KMS-11 (cell line): ENCODE measurements at regions not wholly inside any gene's neighbourhood (a gene's known extent, or its start where the extent isn't known, plus 50 kb on each side); places are given as distances from the start of the nearest gene placed in this dataset.

ENCODE experiments used
- H2AFZ ChIP-seq: fragments of 200-600 bp; sonication (generic); 2 replicates; pipeline ENCODE4 v1.6.1; 2016; ENCODE audit warnings: antibody characterized with exemption, mixed run types, low read depth
- H3K27ac ChIP-seq: fragments of 200-600 bp; sonication (generic); 2 replicates; pipeline ENCODE4 v1.6.1; 2016; ENCODE audit warnings: mild to moderate bottlenecking, mixed run types
- H3K27me3 ChIP-seq: fragments of 200-600 bp; sonication (generic); 2 replicates; pipeline ENCODE4 v1.6.1; 2017; ENCODE audit warnings: mild to moderate bottlenecking, low read depth, mixed run types, moderate library complexity; ENCODE audit not compliant: insufficient read depth
- H3K36me3 ChIP-seq: fragments of 200-600 bp; sonication (generic); 2 replicates; pipeline ENCODE4 v1.6.1; 2017; ENCODE audit warnings: mild to moderate bottlenecking, mixed run types; ENCODE audit not compliant: insufficient read depth
- H3K4me1 ChIP-seq: fragments of 200-600 bp; sonication (generic); 2 replicates; pipeline ENCODE4 v1.6.1; 2016; ENCODE audit warnings: mild to moderate bottlenecking, low read depth, mixed run types; ENCODE audit not compliant: poor library complexity, severe bottlenecking
- H3K4me2 ChIP-seq: fragments of 200-600 bp; sonication (generic); 2 replicates; pipeline ENCODE4 v1.7.0; 2016; ENCODE audit warnings: mild to moderate bottlenecking, mixed run types
- H3K4me3 ChIP-seq: fragments of 200-600 bp; sonication (generic); IDR thresholded peaks from 2 replicates; pipeline ENCODE4 v1.6.1; 2017; ENCODE audit warnings: low read depth, low read length, mixed read lengths; ENCODE audit not compliant: insufficient read depth
- H3K79me2 ChIP-seq: fragments of 200-600 bp; sonication (generic); 2 replicates; pipeline ENCODE4 v1.6.1; 2016; ENCODE audit warnings: low read depth, mixed run types; ENCODE audit not compliant: insufficient read depth
- H3K9ac ChIP-seq: fragments of 200-600 bp; sonication (generic); 2 replicates; pipeline ENCODE4 v1.6.1; 2016; ENCODE audit warnings: mild to moderate bottlenecking, mixed run types
- H4K20me1 ChIP-seq: fragments of 200-600 bp; sonication (generic); 2 replicates; pipeline ENCODE4 v1.6.1; 2016; ENCODE audit warnings: mild to moderate bottlenecking, mixed run types; ENCODE audit not compliant: insufficient read depth
- CTCF ChIP-seq: fragments of 200-600 bp; sonication (generic); conservative IDR thresholded peaks from 2 replicates; pipeline ENCODE4 v1.6.1; 2017; ENCODE audit warnings: low read depth, mild to moderate bottlenecking, antibody characterized with exemption, low read length, moderate library complexity, mixed read lengths

- Histone ChIP-seq H3K36me3 (no peaks in the 10 kb centered on the region), H3K27ac (no peak overlapping the region), H3K4me3 (no peak overlapping the region), H3K4me1 (no peaks in the 10 kb centered on the region), H2AFZ (no peak overlapping the region), H3K79me2 (no peaks in the 10 kb centered on the region), H3K27me3 (peaks cover 62% of the 10 kb centered on the region; the same call in 1 of the 2 replicates), H3K9ac (no peak overlapping the region), H4K20me1 (no peaks in the 10 kb centered on the region), H3K4me2 (no peak overlapping the region)
- no peak for TF ChIP-seq CTCF
Measured at GRCh38 chr10:133035952-133036351, 51.8 kb upstream of the ADGRA1 start.

GRCh38 chr10:133034762-133035161 is 53.0 kb upstream of the ADGRA1 start:
- H4K20me1 ChIP-seq, result no peaks in the 10 kb centered on the region
- H3K36me3 ChIP-seq, result no peaks in the 10 kb centered on the region
- H3K9ac ChIP-seq, result no peak overlapping the region
- H3K79me2 ChIP-seq, result no peaks in the 10 kb centered on the region
- TF ChIP-seq CTCF, result no peak
- no peak overlapping the region for H2AFZ ChIP-seq
- no peaks in the 10 kb centered on the region for H3K4me1 ChIP-seq
- no peak overlapping the region for H3K27ac ChIP-seq
- no peak overlapping the region for H3K4me2 ChIP-seq
- H3K4me3 ChIP-seq, result no peak overlapping the region
- H3K27me3 ChIP-seq, result peaks cover 65% of the 10 kb centered on the region; the same call in 1 of the 2 replicates

- Histone ChIP-seq H3K27ac (no peak overlapping the region), H3K4me3 (no peak overlapping the region), H3K27me3 (peaks cover 66% of the 10 kb centered on the region; the same call in 1 of the 2 replicates), H4K20me1 (no peaks in the 10 kb centered on the region), H3K79me2 (no peaks in the 10 kb centered on the region), H3K9ac (no peak overlapping the region), H3K4me2 (no peak overlapping the region), H3K36me3 (no peaks in the 10 kb centered on the region), H2AFZ (no peak overlapping the region), H3K4me1 (no peaks in the 10 kb centered on the region)
- no peak for TF ChIP-seq CTCF
Measured at GRCh38 chr10:133034092-133034491, 53.6 kb upstream of the ADGRA1 start.

GRCh38 chr10:133033742-133034048 is 54.0 kb upstream of the ADGRA1 start:
- Histone ChIP-seq H3K27me3 (peaks cover 69% of the 10 kb centered on the region; the same call in 1 of the 2 replicates), H2AFZ (no peak overlapping the region), H3K4me3 (no peak overlapping the region), H3K79me2 (no peaks in the 10 kb centered on the region), H3K4me1 (no peaks in the 10 kb centered on the region), H3K27ac (no peak overlapping the region), H3K4me2 (no peak overlapping the region), H4K20me1 (no peaks in the 10 kb centered on the region), H3K36me3 (no peaks in the 10 kb centered on the region), H3K9ac (no peak overlapping the region)
- no peak for TF ChIP-seq CTCF
